ENCODE measurements at regions not wholly inside any gene's neighbourhood (a gene's known extent, or its start where the extent isn't known, plus 50 kb on each side); places are given as distances from the start of the nearest gene placed in this dataset.

- no peaks in the 10 kb centered on the region for H3K9me3 Mint-ChIP-seq
- no peaks in the 10 kb centered on the region for H3K36me3 Mint-ChIP-seq
- no peak overlapping the region for H3K27ac Mint-ChIP-seq
- H3K4me3 Mint-ChIP-seq = no peak overlapping the region
- peaks cover 0 to 6% of the 10 kb centered on the region in 2 donors for H3K4me1 Mint-ChIP-seq (ENCODE audit: low read depth in 2 of 2)
- DNase-seq (ENCODE audit: low spot score) = no peak
- ATAC-seq = no peak
- no peaks in the 10 kb centered on the region for H3K27me3 Mint-ChIP-seq
These were observed 358.8 kb upstream of the TNRC6C start for GRCh38 chr17:77599699-77600098.

DNA sequence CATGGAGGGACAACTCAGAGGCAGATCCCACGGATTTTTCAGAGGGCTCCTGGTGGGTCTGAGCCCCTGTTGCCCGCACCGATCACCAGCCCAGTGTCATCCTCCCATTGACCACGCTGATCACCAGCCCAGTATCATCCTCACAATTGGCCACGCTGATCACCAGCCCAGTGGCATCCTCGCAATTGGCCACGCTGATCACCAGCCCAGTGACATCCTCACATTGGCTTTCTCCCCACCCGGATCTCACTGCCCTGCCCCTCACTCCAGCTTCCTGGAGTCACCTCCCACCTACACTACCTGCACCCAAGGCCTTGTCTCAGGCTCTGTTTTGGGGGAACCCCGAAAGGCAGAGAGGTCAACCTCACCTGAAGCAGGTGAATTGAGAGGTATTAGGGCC is 358.2 kb upstream of the TNRC6C start:
- Mint-ChIP-seq H3K27me3 (no peaks in the 10 kb centered on the region), H3K9me3 (no peaks in the 10 kb centered on the region), H3K27ac (no peak overlapping the region), H3K4me1 (ENCODE audit: low read depth in 2 of 2) (no peaks in the 10 kb centered on the region), H3K36me3 (no peaks in the 10 kb centered on the region), H3K4me3 (no peak overlapping the region)
- no peak for DNase-seq (ENCODE audit: low spot score)
- no peak for ATAC-seq

DNA sequence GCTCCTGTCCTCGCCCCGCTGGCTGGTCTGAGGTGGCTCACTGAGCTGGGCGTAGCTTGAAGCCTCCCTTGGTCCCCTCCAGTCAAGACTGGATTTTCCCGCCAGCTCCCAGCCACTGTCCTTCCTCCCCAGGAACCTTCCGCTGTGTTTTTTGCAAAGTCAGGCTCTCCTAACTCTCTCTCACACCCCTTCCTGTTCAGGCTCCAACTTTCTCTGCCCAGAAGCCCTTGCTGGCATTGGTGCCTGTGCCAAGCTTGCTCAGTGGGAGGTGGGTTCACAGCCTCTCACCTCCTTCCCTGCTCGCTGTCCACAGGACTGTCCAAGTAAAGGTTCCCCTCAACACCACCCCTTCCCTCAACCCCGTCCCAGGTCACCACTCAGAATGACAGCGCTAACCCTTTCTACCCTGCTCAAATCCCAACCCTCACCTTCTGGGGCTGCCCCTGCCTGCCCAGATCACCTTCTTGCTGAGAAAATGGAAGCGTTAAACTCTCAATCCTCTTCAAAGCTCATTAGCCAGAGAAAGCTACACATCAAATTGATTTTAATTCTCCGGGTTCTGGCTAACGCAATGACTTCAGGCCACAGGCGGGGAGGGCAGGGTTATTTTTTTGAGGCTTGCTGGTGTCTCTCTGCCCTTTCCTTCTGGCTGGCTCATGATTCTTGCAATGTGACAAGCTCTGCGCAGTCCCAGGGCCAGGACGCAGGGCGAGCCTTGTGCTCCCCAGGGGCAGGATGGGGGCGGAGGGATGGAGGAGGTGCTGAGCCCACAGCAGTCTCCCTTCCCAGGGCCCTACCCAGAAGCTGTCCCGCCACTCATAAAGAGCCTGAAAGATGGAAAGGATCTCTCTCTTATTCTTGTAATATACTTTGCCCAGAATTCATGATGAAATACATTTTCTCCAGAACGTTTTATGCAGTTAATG is 357.2 kb upstream of the TNRC6C start:
- no peaks in the 10 kb centered on the region for H3K36me3 Mint-ChIP-seq
- H3K4me1 Mint-ChIP-seq (ENCODE audit: low read depth in 2 of 2) = no peaks in the 10 kb centered on the region
- DNase-seq (ENCODE audit: low spot score) (no peak), ATAC-seq (no peak)
- H3K27me3 Mint-ChIP-seq = no peaks in the 10 kb centered on the region
- H3K9me3 Mint-ChIP-seq = no peaks in the 10 kb centered on the region
- no peak overlapping the region for H3K4me3 Mint-ChIP-seq
- no peak overlapping the region for H3K27ac Mint-ChIP-seq

DNA sequence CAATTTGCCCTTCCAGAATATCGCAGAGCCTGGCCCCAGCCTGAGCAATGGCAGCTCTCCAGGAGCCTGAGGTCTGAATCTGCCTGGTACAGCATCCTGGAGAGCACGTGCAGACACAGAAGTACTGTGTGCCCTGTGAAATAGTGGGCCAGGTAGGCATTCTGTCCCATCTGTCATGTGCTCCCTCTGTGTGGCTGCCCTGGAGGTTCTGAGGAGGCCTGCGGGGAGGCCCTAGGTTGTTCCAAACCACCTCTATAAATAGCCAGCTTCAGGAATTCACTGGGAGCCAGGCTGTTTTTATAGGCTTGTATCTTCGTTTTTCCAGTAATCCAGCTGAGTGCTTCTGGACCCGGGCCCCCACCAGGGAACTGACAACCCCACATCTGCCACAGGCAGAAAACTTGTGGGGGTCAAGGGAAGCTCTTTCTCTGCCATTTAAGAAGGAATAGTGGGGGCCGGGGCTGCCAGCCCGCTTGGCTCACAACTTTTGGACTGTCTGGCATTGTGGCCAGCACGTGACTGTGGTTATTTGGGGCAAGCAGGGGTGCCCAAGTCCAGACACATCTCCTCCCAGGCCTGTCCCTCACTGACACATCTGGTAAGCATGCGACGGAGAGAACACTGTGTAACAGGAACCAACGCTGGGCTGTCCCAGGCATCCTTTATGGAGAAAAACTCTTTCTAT is 356.3 kb upstream of the TNRC6C start:
- Mint-ChIP-seq H3K36me3 (no peaks in the 10 kb centered on the region), H3K27ac (no peak overlapping the region)

DNA sequence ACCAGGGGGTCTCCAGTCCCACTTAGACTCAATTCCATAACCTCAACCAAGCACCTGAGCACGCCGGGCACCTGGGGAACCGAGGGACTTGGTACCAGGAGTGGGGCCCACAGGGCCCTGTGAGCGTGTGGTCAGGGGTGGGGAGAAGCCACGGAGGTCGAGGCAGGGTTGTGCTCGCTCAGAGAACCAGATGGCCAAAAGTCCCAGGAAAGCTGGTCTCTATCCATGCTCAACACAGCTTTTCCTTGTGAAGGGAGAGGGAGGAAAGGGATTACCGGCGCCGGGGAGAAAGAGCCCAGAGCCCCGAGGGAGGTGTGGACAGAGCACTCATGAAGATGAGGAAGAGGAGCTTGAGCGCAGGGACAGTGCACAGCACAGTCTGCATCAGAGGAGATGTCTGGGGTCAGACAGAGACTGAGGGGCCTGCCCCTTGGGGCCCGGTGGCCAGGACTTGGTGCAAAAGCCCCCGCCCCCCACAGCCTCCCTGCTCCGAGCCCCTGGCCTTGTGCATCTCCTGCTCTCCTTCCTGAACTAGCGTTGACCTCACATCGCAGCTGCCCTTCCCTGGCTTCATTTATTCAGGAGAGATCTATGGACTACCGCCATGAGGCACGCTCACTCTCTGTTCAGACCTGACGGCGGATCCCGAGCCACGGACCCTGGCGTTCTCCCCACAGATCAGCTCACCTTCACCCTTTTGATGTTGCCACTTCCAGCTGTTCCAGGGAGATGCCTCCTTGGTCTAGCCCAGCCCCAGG is 355.4 kb upstream of the TNRC6C start:
- DNase-seq (ENCODE audit: low spot score) = no peak
- Mint-ChIP-seq H3K36me3 (no peaks in the 10 kb centered on the region), H3K27ac (no peak overlapping the region), H3K9me3 (no peaks in the 10 kb centered on the region), H3K4me3 (no peak overlapping the region), H3K27me3 (no peaks in the 10 kb centered on the region), H3K4me1 (ENCODE audit: low read depth in 2 of 2) (no peaks in the 10 kb centered on the region)
- no peak for ATAC-seq

More for the DNA sequence above, 356.3 kb upstream of the TNRC6C start:
- H3K27me3 Mint-ChIP-seq = no peaks in the 10 kb centered on the region
- no peaks in the 10 kb centered on the region for H3K9me3 Mint-ChIP-seq
- no peaks in the 10 kb centered on the region for H3K4me1 Mint-ChIP-seq (ENCODE audit: low read depth in 2 of 2)
- H3K4me3 Mint-ChIP-seq = no peak overlapping the region
- ATAC-seq (no peak), DNase-seq (ENCODE audit: low spot score) (no peak)

GRCh38 chr17:77604301-77604972 is 354.1 kb upstream of the TNRC6C start:
- no peak overlapping the region for H3K4me3 Mint-ChIP-seq
- DNase-seq (ENCODE audit: low spot score) = no peak
- H3K27me3 Mint-ChIP-seq = no peaks in the 10 kb centered on the region
- no peak for ATAC-seq
- H3K4me1 Mint-ChIP-seq (ENCODE audit: low read depth in 2 of 2) = peaks cover 5 to 6% of the 10 kb centered on the region in 2 donors
- no peak overlapping the region for H3K27ac Mint-ChIP-seq
- H3K9me3 Mint-ChIP-seq = no peaks in the 10 kb centered on the region
- no peaks in the 10 kb centered on the region for H3K36me3 Mint-ChIP-seq

- DNase-seq (ENCODE audit: low spot score) (no peak), ATAC-seq (no peak)
- peaks cover 9 to 10% of the 10 kb centered on the region in 2 donors for H3K4me1 Mint-ChIP-seq (ENCODE audit: low read depth in 2 of 2)
- H3K27ac Mint-ChIP-seq = no peak overlapping the region
- no peak overlapping the region for H3K4me3 Mint-ChIP-seq
- no peaks in the 10 kb centered on the region for H3K36me3 Mint-ChIP-seq
- no peaks in the 10 kb centered on the region for H3K9me3 Mint-ChIP-seq
- H3K27me3 Mint-ChIP-seq = no peaks in the 10 kb centered on the region
These were observed 353.6 kb upstream of the TNRC6C start for GRCh38 chr17:77604973-77605313.

DNA sequence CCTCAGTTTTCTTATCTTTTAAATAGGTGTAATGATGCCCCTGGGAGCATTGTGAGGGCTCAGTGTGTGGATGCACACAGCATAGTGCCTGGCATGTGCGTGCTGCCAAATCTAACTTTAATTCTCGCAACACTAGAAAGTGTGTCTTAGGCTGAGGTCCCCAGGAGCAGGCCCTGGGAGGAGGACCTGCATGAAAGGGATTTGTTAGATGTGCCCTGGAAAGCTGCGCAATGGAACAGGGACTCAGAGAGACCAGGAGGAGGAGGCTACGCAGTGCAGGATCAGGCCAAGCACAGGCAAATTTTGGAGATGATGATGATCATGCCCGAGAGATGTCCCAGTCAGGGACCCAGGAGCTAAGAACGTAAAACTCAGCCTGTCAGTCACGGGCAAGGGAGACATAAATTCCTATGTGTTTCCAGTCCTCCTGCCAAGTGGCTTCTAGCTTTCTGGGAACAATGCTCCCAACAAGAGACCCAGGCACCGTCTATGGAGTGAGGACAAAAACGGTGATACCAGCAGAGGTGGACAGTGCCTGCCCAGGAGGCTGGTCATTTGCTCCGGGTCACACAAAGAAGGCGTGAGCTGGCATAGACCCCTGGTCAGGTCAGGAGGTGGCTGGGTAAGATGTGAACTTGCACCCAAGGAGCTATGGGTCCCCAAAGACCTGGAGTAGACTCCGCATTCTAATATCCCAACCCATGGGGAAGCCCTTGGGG is 352.2 kb upstream of the TNRC6C start:
- H3K36me3 Mint-ChIP-seq = no peaks in the 10 kb centered on the region
- H3K4me1 Mint-ChIP-seq (ENCODE audit: low read depth in 2 of 2) = peaks cover 19 to 20% of the 10 kb centered on the region in 2 donors
- H3K9me3 Mint-ChIP-seq = no peaks in the 10 kb centered on the region
- H3K4me3 Mint-ChIP-seq = no peak overlapping the region
- H3K27me3 Mint-ChIP-seq = no peaks in the 10 kb centered on the region
- no peak overlapping the region for H3K27ac Mint-ChIP-seq
- no peak for ATAC-seq
- no peak for DNase-seq (ENCODE audit: low spot score)

- Mint-ChIP-seq H3K9me3 (no peaks in the 10 kb centered on the region), H3K36me3 (no peaks in the 10 kb centered on the region), H3K27me3 (no peaks in the 10 kb centered on the region), H3K27ac (no peak overlapping the region), H3K4me3 (no peak overlapping the region), H3K4me1 (ENCODE audit: low read depth in 2 of 2) (peaks cover 19 to 20% of the 10 kb centered on the region in 2 donors)
- ATAC-seq = no peak
- no peak for DNase-seq (ENCODE audit: low spot score)
These were observed 351.7 kb upstream of the TNRC6C start for GRCh38 chr17:77606865-77607210.

DNA sequence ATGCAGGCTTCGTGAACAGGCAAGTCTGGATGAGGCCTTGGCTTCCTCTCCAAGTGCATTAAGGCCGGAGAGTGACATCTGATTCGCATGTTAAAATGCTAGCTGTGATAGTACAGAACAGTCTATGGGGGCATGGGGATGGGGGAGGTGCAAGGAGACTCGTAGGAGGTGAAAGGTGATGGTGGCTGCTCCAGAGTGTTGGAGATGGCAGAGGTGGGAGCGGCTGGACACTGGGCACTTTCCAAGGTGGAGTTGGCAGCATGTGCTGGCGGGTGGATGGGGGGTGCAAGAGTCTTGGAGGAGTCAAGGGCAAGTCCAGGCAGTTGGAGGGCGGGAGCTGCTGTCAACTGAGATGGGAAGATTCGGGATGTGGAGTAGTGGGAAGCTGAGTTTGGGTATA is 350.9 kb upstream of the TNRC6C start:
- Mint-ChIP-seq H3K4me3 (no peak overlapping the region), H3K36me3 (no peaks in the 10 kb centered on the region), H3K4me1 (ENCODE audit: low read depth in 2 of 2) (peaks cover 19 to 20% of the 10 kb centered on the region in 2 donors), H3K27me3 (no peaks in the 10 kb centered on the region), H3K9me3 (no peaks in the 10 kb centered on the region), H3K27ac (no peak overlapping the region)
- ATAC-seq (no peak), DNase-seq (ENCODE audit: low spot score) (no peak)

DNA sequence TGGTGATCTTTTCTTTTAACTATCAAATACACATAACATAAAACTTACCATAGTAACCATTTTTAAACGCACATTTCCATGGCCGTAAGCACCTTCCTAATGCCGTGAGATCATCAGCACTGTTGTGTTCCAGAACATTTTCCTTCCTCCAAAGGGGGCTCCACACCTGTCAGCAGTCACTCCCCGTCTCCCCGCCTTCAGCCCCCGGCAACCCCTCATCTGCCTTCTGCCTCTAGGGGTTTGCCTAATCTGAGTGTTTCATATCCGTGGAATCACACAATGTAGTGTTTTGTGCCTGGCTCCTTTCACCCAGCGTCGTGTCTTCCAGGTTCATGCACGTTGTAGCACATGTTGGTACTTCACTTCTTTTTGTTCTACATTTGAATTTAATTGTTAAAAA is 350.1 kb upstream of the TNRC6C start:
- DNase-seq (ENCODE audit: low spot score) (no peak), ATAC-seq (no peak)
- H3K4me3 Mint-ChIP-seq = no peak overlapping the region
- no peaks in the 10 kb centered on the region for H3K9me3 Mint-ChIP-seq
- H3K27ac Mint-ChIP-seq = no peak overlapping the region
- no peaks in the 10 kb centered on the region for H3K27me3 Mint-ChIP-seq
- peaks cover 19 to 20% of the 10 kb centered on the region in 2 donors for H3K4me1 Mint-ChIP-seq (ENCODE audit: low read depth in 2 of 2)
- no peaks in the 10 kb centered on the region for H3K36me3 Mint-ChIP-seq

- peak overlapping the region; percentile 63 for H3K4me3 Mint-ChIP-seq
- peak overlapping the region; percentile 9 to 28 for H3K27ac Mint-ChIP-seq
- no peaks in the 10 kb centered on the region for H3K36me3 Mint-ChIP-seq
- H3K27me3 Mint-ChIP-seq = no peaks in the 10 kb centered on the region
- H3K9me3 Mint-ChIP-seq = no peaks in the 10 kb centered on the region
- H3K4me1 Mint-ChIP-seq (ENCODE audit: low read depth in 2 of 2) = peaks cover 19 to 20% of the 10 kb centered on the region in 2 donors
- ATAC-seq = peak; percentile 73 to 77
- no peak for DNase-seq (ENCODE audit: low spot score)
These were observed 348.7 kb upstream of the TNRC6C start for GRCh38 chr17:77609553-77610517.
